ENCODE measurements at regions not wholly inside any gene's neighbourhood (a gene's known extent, or its start where the extent isn't known, plus 50 kb on each side); places are given as distances from the start of the nearest gene placed in this dataset.
"Not testable (repeated sequence)": the region's sequence is repeated elsewhere in the genome, so short reads cannot be mapped to it uniquely, and the experiment has no call there.

DNA sequence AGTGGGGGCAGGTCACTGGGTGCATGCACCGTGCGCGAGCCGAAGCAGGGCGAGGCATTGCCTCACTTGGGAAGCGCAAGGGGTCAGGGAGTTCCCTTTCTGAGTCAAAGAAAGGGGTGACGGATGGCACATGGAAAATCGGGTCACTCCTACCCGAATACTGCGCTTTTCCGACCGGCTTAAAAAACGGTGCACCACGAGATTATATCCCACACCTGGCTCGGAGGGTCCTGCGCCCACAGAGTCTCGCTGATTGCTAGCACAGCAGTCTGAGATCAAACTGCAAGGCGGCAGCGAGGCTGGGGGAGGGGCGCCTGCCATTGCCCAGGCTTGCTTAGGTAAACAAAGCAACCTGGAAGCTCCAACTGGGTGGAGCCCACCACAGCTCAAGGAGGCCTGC, 194.9 kb downstream of the TPBG start:
- TF ChIP-seq, protein P1, sequence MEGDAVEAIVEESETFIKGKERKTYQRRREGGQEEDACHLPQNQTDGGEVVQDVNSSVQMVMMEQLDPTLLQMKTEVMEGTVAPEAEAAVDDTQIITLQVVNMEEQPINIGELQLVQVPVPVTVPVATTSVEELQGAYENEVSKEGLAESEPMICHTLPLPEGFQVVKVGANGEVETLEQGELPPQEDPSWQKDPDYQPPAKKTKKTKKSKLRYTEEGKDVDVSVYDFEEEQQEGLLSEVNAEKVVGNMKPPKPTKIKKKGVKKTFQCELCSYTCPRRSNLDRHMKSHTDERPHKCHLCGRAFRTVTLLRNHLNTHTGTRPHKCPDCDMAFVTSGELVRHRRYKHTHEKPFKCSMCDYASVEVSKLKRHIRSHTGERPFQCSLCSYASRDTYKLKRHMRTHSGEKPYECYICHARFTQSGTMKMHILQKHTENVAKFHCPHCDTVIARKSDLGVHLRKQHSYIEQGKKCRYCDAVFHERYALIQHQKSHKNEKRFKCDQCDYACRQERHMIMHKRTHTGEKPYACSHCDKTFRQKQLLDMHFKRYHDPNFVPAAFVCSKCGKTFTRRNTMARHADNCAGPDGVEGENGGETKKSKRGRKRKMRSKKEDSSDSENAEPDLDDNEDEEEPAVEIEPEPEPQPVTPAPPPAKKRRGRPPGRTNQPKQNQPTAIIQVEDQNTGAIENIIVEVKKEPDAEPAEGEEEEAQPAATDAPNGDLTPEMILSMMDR (conservative IDR thresholded peaks at IDR 0.05; ENCODE audit: low read length) = not testable (repeated sequence)
- TF ChIP-seq EZH2phosphoT487 (IDR thresholded peaks at IDR 0.05; ENCODE audit: borderline replicate concordance, low read depth, low read length) = not testable (repeated sequence)
